Loucy (cell line): ENCODE measurements at regions not wholly inside any gene's neighbourhood (a gene's known extent, or its start where the extent isn't known, plus 50 kb on each side); places are given as distances from the start of the nearest gene placed in this dataset.

ENCODE experiments used
- H2AFZ ChIP-seq: fragments of 200-600 bp; sonication (generic); 2 replicates; pipeline ENCODE4 v1.6.0; 2016; ENCODE audit warnings: antibody characterized with exemption, mild to moderate bottlenecking, low read length, moderate library complexity
- H3F3A ChIP-seq: fragments of 200-600 bp; 2 replicates; pipeline ENCODE4 v1.6.0; 2016; ENCODE audit warnings: antibody characterized with exemption, low read depth, mild to moderate bottlenecking
- H3K27me3 ChIP-seq: fragments of 200-600 bp; sonication (generic); 2 replicates; pipeline ENCODE4 v1.6.1; 2014; ENCODE audit warnings: low read length, mild to moderate bottlenecking; ENCODE audit not compliant: insufficient read depth, poor library complexity, severe bottlenecking
- H3K36me3 ChIP-seq: fragments of 200-600 bp; sonication (generic); 2 replicates; pipeline ENCODE4 v1.6.1; 2016; ENCODE audit warnings: low read length; ENCODE audit not compliant: insufficient read depth
- H3K4me1 ChIP-seq: fragments of 200-600 bp; sonication (generic); 2 replicates; pipeline ENCODE4 v1.5.1; 2014; ENCODE audit warnings: low read length, mild to moderate bottlenecking; ENCODE audit not compliant: insufficient read depth, poor library complexity, severe bottlenecking
- H3K4me2 ChIP-seq: fragments of 200-600 bp; sonication (generic); 2 replicates; pipeline ENCODE4 v1.6.0; 2014; ENCODE audit warnings: antibody characterized with exemption, low read length, low read depth, mild to moderate bottlenecking; ENCODE audit not compliant: poor library complexity, severe bottlenecking
- H3K4me3 ChIP-seq: fragments of 200-600 bp; sonication (generic); 2 replicates; pipeline ENCODE4 v1.5.1; 2014; ENCODE audit warnings: low read length, mild to moderate bottlenecking, mixed read lengths; ENCODE audit not compliant: poor library complexity, severe bottlenecking
- H3K79me2 ChIP-seq: fragments of 200-600 bp; sonication (generic); 2 replicates; pipeline ENCODE4 v1.6.1; 2014; ENCODE audit warnings: low read length; ENCODE audit not compliant: insufficient read depth
- H3K9ac ChIP-seq: fragments of 200-600 bp; sonication (generic); 2 replicates; pipeline ENCODE4 v1.6.0; 2014; ENCODE audit warnings: mild to moderate bottlenecking, low read depth, low read length, moderate library complexity; ENCODE audit not compliant: poor library complexity, severe bottlenecking
- H3K9me2 ChIP-seq: fragments of 200-600 bp; sonication (generic); replicated peaks from 2 replicates; pipeline ENCODE4 v1.6.1; 2016; ENCODE audit warnings: low read depth, low read length, mixed read lengths
- H3K9me3 ChIP-seq: fragments of 200-600 bp; sonication (generic); 2 replicates; pipeline ENCODE4 v1.6.1; 2014; ENCODE audit warnings: mild to moderate bottlenecking, antibody characterized with exemption, low read length, low read depth; ENCODE audit not compliant: insufficient read depth
- H4K20me1 ChIP-seq: fragments of 200-600 bp; sonication (generic); 2 replicates; pipeline ENCODE4 v1.6.0; 2014; ENCODE audit warnings: antibody characterized with exemption, low read length, mild to moderate bottlenecking; ENCODE audit not compliant: insufficient read depth, poor library complexity, severe bottlenecking
- EZH2phosphoT487 ChIP-seq: fragments of 200-600 bp; IDR thresholded peaks from 2 replicates; pipeline ENCODE4 v1.6.1; 2018; ENCODE audit warnings: antibody characterized with exemption, mild to moderate bottlenecking, moderate library complexity, borderline replicate concordance
- TF ChIP-seq, protein P1 (sequence below): fragments of 200-600 bp; sonication (generic); conservative IDR thresholded peaks from 2 replicates; pipeline ENCODE4 v1.5.1; 2014; ENCODE audit warnings: mild to moderate bottlenecking, antibody characterized with exemption, low read length

DNA sequence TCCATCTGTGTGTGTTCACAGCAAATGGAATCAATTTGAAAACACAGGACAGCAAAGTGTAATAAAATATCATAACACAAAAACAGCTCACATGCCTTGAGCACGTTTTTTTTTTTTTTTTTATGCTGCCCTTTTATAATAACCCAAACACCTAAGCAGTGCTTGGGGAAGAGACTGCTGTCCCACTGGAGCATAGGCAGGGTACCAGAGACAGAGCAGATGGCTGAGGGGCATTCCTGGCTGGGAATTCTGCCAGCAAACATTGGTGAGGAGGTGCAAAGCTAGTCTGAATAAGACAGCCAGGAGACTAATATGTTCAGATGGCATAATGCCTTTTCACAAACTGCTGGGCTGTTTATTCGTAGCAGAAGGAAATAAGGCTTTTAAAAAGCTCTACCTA, 58.1 kb upstream of the SV2C start:
- H2AFZ ChIP-seq, result no peak overlapping the region
- no peaks in the 10 kb centered on the region for H3F3A ChIP-seq
- no peaks in the 10 kb centered on the region for H3K9me3 ChIP-seq
- TF ChIP-seq, protein P1, sequence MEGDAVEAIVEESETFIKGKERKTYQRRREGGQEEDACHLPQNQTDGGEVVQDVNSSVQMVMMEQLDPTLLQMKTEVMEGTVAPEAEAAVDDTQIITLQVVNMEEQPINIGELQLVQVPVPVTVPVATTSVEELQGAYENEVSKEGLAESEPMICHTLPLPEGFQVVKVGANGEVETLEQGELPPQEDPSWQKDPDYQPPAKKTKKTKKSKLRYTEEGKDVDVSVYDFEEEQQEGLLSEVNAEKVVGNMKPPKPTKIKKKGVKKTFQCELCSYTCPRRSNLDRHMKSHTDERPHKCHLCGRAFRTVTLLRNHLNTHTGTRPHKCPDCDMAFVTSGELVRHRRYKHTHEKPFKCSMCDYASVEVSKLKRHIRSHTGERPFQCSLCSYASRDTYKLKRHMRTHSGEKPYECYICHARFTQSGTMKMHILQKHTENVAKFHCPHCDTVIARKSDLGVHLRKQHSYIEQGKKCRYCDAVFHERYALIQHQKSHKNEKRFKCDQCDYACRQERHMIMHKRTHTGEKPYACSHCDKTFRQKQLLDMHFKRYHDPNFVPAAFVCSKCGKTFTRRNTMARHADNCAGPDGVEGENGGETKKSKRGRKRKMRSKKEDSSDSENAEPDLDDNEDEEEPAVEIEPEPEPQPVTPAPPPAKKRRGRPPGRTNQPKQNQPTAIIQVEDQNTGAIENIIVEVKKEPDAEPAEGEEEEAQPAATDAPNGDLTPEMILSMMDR, result no peak
- TF ChIP-seq EZH2phosphoT487, result no peak
- H3K9ac ChIP-seq, result no peak overlapping the region
- H3K9me2 ChIP-seq, result no peaks in the 10 kb centered on the region
- no peaks in the 10 kb centered on the region for H4K20me1 ChIP-seq
- no peak overlapping the region for H3K4me3 ChIP-seq
- no peaks in the 10 kb centered on the region for H3K79me2 ChIP-seq
- H3K27me3 ChIP-seq, result no peaks in the 10 kb centered on the region
- no peaks in the 10 kb centered on the region for H3K4me1 ChIP-seq
- H3K36me3 ChIP-seq, result no peaks in the 10 kb centered on the region
- no peak overlapping the region for H3K4me2 ChIP-seq

DNA sequence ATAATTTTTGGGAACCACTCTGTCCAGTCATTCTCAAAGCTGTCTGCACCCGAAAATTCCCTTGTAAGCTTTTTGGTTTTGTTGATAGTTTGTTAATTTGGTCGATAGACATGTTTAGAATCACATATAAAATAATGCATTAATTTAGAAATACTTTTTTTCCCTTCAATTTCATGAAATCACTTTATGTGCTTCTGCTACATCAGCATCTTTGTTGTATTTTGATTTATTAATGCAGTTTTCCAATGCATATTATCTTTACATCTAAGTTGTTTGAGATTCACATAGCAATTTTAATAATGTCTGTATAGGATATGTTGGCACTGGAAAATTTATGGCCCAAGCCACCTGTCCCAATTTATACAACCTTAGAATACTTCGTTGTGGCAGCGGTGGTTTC, 60.6 kb upstream of the SV2C start:
- no peaks in the 10 kb centered on the region for H3K9me2 ChIP-seq
- no peaks in the 10 kb centered on the region for H3K4me1 ChIP-seq
- H3K36me3 ChIP-seq, result no peaks in the 10 kb centered on the region
- no peaks in the 10 kb centered on the region for H4K20me1 ChIP-seq
- no peak overlapping the region for H2AFZ ChIP-seq
- no peak overlapping the region for H3K9ac ChIP-seq
- no peaks in the 10 kb centered on the region for H3K79me2 ChIP-seq
- H3K4me2 ChIP-seq, result no peak overlapping the region
- TF ChIP-seq, protein P1, result no peak
- no peak for TF ChIP-seq EZH2phosphoT487
- H3K27me3 ChIP-seq, result no peaks in the 10 kb centered on the region
- no peak overlapping the region for H3K4me3 ChIP-seq
- no peaks in the 10 kb centered on the region for H3F3A ChIP-seq
- H3K9me3 ChIP-seq, result no peaks in the 10 kb centered on the region

DNA sequence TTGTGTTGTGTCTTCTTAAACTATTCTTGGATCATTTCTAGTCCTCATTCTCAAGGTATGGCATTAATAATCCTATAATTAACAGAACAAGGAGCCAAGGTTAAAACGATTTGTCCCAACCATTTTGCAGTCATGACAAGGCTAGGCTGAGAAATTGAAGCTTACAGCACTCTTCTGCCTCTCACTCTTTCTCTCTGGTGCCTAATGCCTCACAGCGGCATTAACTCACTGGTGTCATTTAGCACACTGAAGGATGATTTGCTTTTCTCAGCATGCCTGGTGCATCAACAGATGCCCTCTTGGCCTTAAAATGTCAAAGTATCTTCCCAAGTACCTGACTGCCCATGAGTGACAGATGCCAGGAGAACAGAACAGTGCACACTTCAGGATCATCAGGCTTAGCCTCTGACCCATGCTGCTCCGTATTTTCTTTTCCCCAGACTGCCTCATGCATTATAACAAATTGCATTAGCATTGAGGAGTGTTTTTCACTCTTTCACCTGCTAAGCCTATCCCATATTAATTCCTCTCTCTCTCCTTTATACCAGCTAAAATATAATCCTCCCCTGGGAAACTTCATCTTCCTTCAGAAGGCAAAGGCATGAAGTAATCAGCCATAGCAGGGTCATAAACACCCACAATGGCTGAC, 61.1 kb upstream of the SV2C start:
- Histone ChIP-seq H3K27me3 (no peaks in the 10 kb centered on the region), H3F3A (no peaks in the 10 kb centered on the region), H3K4me2 (no peak overlapping the region), H3K9me3 (no peaks in the 10 kb centered on the region), H3K36me3 (no peaks in the 10 kb centered on the region), H3K79me2 (no peaks in the 10 kb centered on the region), H2AFZ (no peak overlapping the region), H3K9ac (no peak overlapping the region), H3K9me2 (no peaks in the 10 kb centered on the region), H3K4me1 (no peaks in the 10 kb centered on the region), H4K20me1 (no peaks in the 10 kb centered on the region), H3K4me3 (no peak overlapping the region)
- TF ChIP-seq EZH2phosphoT487, result no peak
- TF ChIP-seq, protein P1, result no peak
